GM20000 (cell line): ENCODE measurements at regions not wholly inside any gene's neighbourhood (a gene's known extent, or its start where the extent isn't known, plus 50 kb on each side); places are given as distances from the start of the nearest gene placed in this dataset.
"Not testable (repeated sequence)": the region's sequence is repeated elsewhere in the genome, so short reads cannot be mapped to it uniquely, and the experiment has no call there.

Experiments
- DNase-seq: peaks from one replicate; pipeline ENCODE4 v3.0.0; 2012; ENCODE audit warnings: low spot score
- CTCF ChIP-seq: IDR thresholded peaks from 2 replicates; pipeline ENCODE4 v1.5.1; 2012; ENCODE audit warnings: mild to moderate bottlenecking, control low read depth; ENCODE audit errors: extremely low read depth, missing control alignments

- no peak for TF ChIP-seq CTCF
- DNase-seq, result no peak
Observed at GRCh38 chr12:23375621-23376020, 573.8 kb downstream of the SOX5 start.

- no peak for DNase-seq
- no peak for TF ChIP-seq CTCF
Observed at GRCh38 chr12:23376238-23376637, 573.2 kb downstream of the SOX5 start.

GRCh38 chr12:23380419-23381100, 568.9 kb downstream of the SOX5 start:
- TF ChIP-seq CTCF, result no peak
- DNase-seq, result no peak

- DNase-seq, result not testable (repeated sequence)
Observed at GRCh38 chr12:23388898-23389297, 560.6 kb downstream of the SOX5 start.

GRCh38 chr12:23389315-23389714, 560.2 kb downstream of the SOX5 start:
- DNase-seq, result not testable (repeated sequence)

- no peak for TF ChIP-seq CTCF
Observed at GRCh38 chr12:23399402-23399933, 550.0 kb downstream of the SOX5 start.

GRCh38 chr12:23415180-23415579, 534.3 kb downstream of the SOX5 start:
- no peak for DNase-seq
- no peak for TF ChIP-seq CTCF

More at GRCh38 chr12:23399402-23399933, 550.0 kb downstream of the SOX5 start:
- no peak for DNase-seq

- TF ChIP-seq CTCF, result no peak
- DNase-seq, result no peak
Observed at GRCh38 chr12:23421556-23421955, 527.9 kb downstream of the SOX5 start.
